ENCODE measurements at regions not wholly inside any gene's neighbourhood (a gene's known extent, or its start where the extent isn't known, plus 50 kb on each side); places are given as distances from the start of the nearest gene placed in this dataset.
"Not testable (repeated sequence)": the region's sequence is repeated elsewhere in the genome, so short reads cannot be mapped to it uniquely, and the experiment has no call there.

- DNase-seq (ENCODE audit: low spot score), result no peak
Observed at GRCh38 chr2:131827481-131828163, 299.9 kb downstream of the CCDC74A start.

DNA sequence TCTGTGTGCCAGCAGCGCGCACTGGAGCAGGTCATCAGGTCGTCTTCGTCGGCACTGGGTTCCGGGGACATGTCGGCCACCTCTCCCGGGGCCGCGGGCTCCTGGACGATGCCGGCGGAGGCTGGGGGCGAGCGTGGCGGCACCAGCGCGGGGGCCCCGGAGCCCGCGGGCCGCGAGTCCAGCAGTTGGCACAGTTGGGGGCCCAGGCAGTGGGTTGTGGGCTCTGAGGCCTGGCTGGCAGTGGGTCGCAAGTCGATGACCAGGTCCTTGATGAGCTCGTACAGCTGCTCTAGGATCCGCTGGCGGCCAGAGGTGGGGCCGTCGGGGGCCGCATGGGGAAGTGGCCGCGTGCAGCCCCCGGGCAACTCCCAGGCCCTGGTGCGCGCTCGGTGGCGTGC, 300.5 kb downstream of the CCDC74A start:
- DNase-seq (ENCODE audit: low spot score), result no peak

- not testable (repeated sequence) for DNase-seq (ENCODE audit: low spot score)
Observed at GRCh38 chr2:131828633-131829455, 301.2 kb downstream of the CCDC74A start.

DNA sequence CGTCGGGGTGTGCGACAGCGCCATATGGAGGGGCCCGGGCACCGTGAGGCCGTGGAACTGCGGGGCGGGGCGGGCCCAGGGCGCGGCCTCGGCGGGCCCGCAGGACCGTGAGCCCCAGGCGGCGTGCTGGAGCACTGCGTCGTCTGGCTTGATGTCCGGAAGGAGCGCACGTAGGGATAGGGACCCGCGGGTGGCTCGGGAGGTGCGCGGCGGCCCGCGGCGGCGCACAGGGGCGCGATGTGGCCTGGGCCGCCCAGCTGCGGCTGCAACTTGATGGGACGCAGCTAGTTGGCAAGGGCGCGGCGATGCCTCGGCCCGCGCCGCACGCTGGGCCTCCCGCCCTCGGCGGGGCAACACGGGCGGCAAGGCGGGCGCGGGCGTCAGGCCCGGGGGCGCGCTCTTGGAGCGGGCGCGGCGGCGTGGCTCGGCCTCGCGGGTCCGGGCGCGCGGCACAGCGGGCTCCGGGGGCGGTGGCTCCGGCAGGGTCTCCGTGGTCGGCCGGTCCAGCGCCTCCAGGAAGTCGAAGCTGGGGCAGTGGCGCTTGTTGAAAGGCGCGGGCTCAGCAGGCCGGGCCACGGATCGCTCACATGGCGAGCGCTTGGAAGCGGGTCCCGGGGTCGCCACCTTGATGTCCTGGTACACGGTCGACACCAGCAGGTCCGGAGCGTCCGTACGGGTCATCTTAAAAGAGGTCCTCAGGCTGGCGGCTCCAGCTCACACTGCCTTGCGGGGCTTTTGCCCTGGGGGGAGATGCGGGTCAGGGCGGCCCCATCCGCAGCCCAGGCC, 302.0 kb downstream of the CCDC74A start:
- not testable (repeated sequence) for DNase-seq (ENCODE audit: low spot score)

DNA sequence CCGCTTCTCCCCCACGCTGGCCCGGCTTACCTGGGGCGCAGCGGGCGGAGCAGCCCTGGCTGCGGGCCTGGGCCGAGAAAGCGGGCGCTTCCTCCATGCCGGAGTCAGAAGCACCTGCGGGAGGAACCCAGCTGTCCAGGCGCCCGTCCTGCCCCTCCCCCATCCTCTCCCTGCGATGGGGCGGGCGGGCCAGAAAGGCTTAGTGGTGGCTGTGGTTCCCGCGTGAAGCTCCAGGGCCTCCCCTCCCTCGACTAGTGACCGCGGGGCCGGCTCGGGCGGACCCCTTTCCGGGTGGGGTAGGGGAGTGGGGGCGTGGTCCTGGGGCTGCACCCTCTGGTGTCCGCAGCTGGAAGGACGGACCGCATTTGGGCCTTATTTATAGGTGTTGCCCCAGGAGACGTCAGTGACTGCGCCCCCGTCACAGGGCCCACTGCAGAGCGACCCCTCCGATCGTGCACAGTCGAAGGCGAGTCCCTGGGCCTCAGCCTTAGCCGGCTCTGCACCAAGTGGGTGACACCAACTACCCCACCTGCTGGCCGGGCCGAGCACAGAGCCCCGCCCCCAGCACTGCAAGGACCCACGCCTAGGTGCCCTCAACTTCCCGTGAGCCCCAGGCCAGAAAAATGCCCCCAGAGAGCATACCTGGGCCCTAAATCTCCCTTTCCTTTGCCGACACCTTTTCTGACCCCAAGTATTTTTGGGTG, 302.7 kb downstream of the CCDC74A start:
- not testable (repeated sequence) for DNase-seq (ENCODE audit: low spot score)

GRCh38 chr2:131830946-131831310, 303.2 kb downstream of the CCDC74A start:
- not testable (repeated sequence) for DNase-seq (ENCODE audit: low spot score)

DNA sequence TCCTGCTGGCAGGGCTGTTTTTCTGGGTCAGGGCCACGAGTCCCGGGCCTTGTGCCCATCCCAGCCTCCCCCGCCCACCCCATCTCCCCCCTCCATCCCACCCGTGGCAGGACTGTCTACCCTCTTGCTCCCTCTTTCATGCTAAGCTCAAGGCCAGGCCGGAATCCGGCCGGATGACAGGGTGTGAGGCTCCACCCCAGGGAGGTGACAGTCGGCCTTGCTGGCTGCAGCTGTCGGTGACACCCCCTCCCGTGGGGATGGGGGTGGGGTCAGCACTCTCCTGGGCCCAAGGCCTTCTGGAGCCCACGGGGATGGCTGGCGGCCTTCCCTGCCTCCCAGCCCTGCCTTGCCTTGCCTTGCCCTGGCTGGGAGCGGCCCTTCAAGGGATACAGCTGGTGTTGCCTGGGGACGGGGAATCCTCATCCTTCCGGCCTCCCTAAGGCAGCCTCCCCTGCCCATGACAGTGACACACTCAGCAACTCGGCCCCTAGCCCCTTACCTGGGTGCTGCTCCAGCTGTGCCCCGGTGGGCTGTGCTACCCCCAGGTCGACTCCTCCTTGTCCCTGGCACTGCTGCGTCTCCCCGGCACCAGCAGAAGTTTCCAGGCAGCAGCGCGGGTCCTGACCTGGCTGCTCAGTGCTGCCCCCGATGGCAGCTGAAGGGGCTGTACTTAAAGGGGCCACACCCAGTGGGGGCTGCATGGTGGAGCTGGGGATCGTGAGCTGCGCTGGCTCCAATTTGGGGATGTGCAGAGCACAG, 303.9 kb downstream of the CCDC74A start:
- DNase-seq (ENCODE audit: low spot score), result peak; percentile 35

DNA sequence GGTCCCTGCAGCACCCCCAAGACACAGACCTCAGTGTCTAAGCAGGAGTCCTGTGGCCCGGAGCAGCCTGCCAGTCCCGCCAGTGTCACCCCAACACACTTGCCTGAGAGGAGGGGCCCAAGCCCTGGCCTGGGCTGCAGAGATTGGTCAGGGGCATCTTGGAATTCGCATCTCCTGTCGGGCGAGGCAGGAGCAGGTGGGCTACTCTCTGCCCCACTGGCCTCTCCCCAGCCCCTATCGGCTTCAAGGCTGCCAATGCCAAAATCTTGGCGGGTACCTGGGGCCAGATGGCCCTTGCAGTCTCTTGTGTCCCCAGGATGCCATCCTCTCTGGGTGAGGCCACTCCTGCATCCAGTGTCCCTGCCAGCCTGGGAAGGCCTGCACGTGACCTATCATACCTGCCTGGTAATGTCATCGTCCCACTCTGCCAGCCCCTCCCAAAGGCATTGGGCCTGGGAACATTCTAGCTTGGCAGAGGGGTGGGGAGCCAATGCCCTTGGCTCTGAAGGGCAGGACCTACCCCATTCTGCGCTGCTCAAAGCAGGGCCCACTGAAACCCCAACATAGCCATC, 304.6 kb downstream of the CCDC74A start:
- DNase-seq (ENCODE audit: low spot score), result not testable (repeated sequence)

- not testable (repeated sequence) for DNase-seq (ENCODE audit: low spot score)
Observed at GRCh38 chr2:131832917-131833316, 305.2 kb downstream of the CCDC74A start.

DNA sequence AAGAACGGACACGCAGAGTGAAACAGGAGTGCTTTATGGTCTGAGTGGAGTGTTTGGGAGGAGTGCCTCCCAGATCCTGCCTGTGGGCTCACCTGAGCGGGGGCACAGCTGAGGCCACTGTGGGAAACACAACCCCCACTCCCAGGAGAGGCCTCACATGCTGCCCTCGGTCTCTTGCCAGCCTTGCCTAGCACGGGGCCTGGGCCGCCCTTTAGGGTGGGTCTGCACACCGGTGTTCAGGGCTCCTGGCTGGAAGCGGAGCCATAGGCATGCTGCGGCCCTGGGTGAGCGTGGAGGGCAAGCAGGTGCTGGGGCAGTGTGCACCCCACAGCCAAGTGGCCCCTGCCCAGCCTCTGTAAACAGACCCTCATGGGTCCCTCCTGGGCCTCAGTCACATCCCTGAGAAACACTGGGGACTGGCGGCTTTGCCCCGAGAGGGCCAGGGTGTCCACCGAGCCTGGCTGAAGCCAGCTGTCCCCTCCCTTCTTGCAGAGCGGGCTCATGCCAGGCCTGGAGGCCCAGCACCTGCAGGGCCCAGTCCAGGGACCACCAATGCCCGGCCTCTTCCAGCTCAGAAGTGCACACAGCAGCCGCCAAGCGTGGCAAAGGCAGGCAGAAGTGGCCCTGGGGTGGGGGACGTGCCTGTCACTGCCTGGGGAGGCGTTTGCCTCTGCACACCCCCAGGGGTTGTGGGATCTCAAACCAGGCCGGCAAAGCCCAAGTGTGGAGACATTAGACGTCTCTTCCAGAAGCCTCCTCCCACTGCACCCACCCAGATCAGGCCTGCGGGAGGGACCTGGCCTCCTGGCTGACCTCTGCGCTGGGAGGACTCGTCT, 305.9 kb downstream of the CCDC74A start:
- DNase-seq (ENCODE audit: low spot score), result not testable (repeated sequence)

DNA sequence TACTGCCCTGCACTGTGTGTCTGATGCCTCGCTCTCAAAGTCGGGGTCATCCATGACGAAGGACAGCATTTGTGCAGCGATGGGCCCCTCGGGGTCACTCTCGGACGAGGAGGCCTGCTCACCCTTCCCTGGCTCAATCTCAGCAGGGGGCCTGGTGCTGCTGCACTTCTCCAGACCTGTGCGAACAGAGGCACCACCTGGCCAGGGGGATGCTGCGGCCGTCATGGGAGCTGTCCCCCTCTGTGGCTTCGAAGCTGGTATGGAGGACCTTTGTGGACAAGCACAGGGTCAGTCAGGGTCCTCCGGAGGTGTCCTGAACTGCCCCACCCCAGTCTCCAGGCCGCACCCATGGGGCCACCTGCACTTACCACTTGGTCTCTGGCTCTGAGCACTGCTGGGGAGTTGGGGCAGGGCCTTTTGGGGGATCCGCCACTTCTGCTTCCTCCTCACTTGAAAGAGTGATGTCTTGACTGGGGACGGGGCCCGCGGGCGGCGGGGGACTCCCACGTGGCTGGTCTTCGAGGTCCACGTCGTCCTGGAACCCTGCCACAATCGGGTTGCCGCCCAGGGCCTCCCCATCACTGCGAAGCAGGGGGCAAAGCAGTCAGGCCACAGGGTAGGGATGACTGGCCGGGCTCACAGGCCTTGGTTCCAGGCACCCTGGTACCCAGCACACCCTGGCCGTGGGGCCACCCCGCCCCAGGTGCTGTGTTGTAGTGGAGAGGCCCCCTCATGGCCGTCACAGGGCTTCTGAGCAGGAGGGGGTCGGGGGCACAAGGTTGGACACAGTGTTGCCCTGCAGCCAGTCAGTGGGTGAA, 306.7 kb downstream of the CCDC74A start:
- not testable (repeated sequence) for DNase-seq (ENCODE audit: low spot score)

- not testable (repeated sequence) for DNase-seq (ENCODE audit: low spot score)
Observed at GRCh38 chr2:131835022-131835421, 307.3 kb downstream of the CCDC74A start.

DNA sequence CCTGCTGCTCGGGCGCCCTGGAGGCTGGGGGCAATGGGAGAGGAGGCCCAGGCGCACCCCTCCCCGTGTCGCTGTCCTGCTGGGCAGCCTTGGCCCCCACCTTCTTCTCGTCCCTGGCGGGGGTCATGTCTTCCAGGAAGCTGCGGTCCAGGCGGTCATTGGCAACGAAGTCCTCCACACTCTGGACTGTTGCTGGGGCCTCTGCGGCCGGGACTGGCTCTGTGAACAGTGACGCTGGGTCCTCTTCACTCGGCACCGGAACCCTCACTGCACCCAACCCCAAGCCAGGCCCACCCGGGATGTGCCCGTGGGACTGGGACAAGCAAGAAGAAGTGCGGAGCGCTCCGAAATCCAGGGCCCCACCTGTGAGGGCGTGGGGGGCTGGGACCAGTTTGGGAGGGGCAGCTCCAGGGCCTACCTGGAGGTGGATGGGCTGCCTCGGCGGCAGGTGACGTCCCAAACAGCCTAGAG, 308.0 kb downstream of the CCDC74A start:
- DNase-seq (ENCODE audit: low spot score), result no peak

DNA sequence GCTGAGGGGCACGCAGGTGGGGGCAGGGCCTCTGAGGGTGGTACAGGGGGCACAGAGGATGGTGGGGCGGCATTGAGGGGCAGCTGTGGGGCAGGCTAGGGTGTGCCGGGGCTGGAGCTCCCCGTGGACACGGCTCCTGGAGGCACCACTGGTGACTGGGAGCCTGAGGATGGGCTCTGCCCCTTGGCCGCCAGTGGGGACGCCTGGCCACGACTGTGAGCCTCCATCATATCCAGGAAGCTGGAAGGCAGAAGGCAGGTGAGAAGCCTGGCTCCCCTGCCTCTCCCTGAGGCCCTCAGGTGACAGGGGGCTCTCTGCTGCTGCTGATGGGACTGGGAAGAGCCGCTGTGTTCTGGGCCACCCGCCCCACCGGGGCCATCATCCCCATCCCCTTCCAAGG, 308.4 kb downstream of the CCDC74A start:
- not testable (repeated sequence) for DNase-seq (ENCODE audit: low spot score)

DNA sequence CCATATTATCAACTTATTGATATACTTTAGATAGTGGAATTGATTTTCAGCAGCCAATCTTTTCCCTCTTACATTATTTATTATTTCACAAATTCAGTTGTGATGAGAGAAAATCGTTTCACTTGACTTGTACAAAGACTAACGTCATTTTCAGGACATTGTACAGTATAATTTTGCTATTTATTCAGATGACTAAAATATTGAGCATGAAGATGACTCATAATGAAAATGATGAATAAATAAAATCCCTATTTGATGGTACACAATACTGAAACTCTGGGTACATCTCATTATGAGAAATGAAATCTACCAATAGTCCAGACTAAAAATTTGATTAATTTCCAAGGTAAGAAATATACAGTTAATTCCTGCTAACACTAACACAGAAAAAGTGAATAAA, 316.4 kb downstream of the CCDC74A start:
- DNase-seq (ENCODE audit: low spot score), result not testable (repeated sequence)

DNA sequence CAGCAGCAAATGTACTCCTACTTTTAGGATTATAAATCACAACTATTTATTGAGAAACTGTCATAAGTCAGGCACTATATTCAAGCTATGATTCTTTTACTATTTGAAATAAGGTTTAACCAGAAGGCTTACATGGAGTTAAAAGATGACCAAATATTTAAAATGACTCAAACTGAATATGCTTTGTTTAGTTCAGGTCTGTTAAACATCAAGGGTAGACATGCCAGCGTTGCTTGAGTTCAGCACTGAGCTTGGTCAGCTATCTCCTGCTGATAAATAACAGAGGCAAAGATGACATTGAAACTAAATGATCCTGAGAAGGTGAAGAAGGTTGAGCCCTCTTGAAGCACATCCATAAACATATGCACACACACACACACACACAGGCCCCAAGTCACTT, 305.6 kb downstream of the ANKRD30BL start:
- not testable (repeated sequence) for DNase-seq (ENCODE audit: low spot score)

- DNase-seq (ENCODE audit: low spot score), result not testable (repeated sequence)
Observed at GRCh38 chr2:131858197-131858596, 303.6 kb downstream of the ANKRD30BL start.
